ENCODE measurements at regions not wholly inside any gene's neighbourhood (a gene's known extent, or its start where the extent isn't known, plus 50 kb on each side); places are given as distances from the start of the nearest gene placed in this dataset.

- Histone ChIP-seq H3K36me3 (ENCODE audit: insufficient read depth, low read length) (no peaks in the 10 kb centered on the region), H3K4me3 (ENCODE audit: low read depth, low read length, poor library complexity, severe bottlenecking) (no peak overlapping the region), H3K9me2 (ENCODE audit: low read depth, low read length) (no peaks in the 10 kb centered on the region), H3K9me3 (ENCODE audit: low read length) (no peaks in the 10 kb centered on the region), H3K9ac (ENCODE audit: low read length) (no peak overlapping the region), H2AFZ (ENCODE audit: low read length) (no peak overlapping the region), H3K4me1 (ENCODE audit: insufficient read depth, low read length, severe bottlenecking) (no peaks in the 10 kb centered on the region), H4K20me1 (ENCODE audit: insufficient read depth, low read length) (no peaks in the 10 kb centered on the region), H3F3A (ENCODE audit: insufficient read depth, low read length) (no peaks in the 10 kb centered on the region), H3K4me2 (ENCODE audit: low read length) (no peak overlapping the region), H3K79me2 (ENCODE audit: insufficient read depth, low read length) (no peaks in the 10 kb centered on the region), H3K27me3 (ENCODE audit: insufficient read depth, low read length) (no peaks in the 10 kb centered on the region), H3K27ac (ENCODE audit: low read depth, low read length, poor library complexity, severe bottlenecking) (no peak overlapping the region)
- TF ChIP-seq, protein P1, sequence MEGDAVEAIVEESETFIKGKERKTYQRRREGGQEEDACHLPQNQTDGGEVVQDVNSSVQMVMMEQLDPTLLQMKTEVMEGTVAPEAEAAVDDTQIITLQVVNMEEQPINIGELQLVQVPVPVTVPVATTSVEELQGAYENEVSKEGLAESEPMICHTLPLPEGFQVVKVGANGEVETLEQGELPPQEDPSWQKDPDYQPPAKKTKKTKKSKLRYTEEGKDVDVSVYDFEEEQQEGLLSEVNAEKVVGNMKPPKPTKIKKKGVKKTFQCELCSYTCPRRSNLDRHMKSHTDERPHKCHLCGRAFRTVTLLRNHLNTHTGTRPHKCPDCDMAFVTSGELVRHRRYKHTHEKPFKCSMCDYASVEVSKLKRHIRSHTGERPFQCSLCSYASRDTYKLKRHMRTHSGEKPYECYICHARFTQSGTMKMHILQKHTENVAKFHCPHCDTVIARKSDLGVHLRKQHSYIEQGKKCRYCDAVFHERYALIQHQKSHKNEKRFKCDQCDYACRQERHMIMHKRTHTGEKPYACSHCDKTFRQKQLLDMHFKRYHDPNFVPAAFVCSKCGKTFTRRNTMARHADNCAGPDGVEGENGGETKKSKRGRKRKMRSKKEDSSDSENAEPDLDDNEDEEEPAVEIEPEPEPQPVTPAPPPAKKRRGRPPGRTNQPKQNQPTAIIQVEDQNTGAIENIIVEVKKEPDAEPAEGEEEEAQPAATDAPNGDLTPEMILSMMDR (IDR thresholded peaks at IDR 0.05; ENCODE audit: low read length): no peak
- TF ChIP-seq EZH2 (IDR thresholded peaks at IDR 0.05; ENCODE audit: borderline replicate concordance, low read length): no peak
These were observed 787.8 kb downstream of the NLGN4Y start for GRCh38 chrY:15312166-15312565.

DNA sequence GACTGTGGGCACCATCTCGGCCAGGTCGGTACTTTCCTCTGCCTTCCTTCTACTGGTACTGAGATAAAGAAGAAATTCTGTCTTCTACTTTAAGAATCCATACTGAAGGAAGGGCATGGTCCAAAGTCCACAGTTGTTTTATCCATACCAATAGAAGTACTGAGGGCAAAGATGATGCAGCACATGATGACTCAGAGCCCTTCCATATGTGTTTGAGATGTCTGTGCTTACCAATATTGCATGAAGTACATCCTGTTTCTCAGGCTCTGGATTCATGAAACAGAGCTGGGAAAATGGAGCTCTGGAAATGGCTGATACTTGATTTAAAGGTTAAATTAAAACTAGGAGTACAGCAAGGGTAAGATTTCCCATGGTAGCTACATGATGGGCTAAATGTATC lies 799.9 kb downstream of the NLGN4Y start:
- H3K79me2 ChIP-seq (ENCODE audit: insufficient read depth, low read length): no peaks in the 10 kb centered on the region
- no peaks in the 10 kb centered on the region for H3K9me3 ChIP-seq (ENCODE audit: low read length)
- H3F3A ChIP-seq (ENCODE audit: insufficient read depth, low read length): no peaks in the 10 kb centered on the region
- H3K4me3 ChIP-seq (ENCODE audit: low read depth, low read length, poor library complexity, severe bottlenecking): no peak overlapping the region
- no peak overlapping the region for H3K4me2 ChIP-seq (ENCODE audit: low read length)
- no peak for TF ChIP-seq EZH2 (IDR thresholded peaks at IDR 0.05; ENCODE audit: borderline replicate concordance, low read length)
- TF ChIP-seq, protein P1 (IDR thresholded peaks at IDR 0.05; ENCODE audit: low read length): no peak
- H3K27me3 ChIP-seq (ENCODE audit: insufficient read depth, low read length): no peaks in the 10 kb centered on the region
- H3K4me1 ChIP-seq (ENCODE audit: insufficient read depth, low read length, severe bottlenecking): no peaks in the 10 kb centered on the region
- no peaks in the 10 kb centered on the region for H4K20me1 ChIP-seq (ENCODE audit: insufficient read depth, low read length)
- H3K36me3 ChIP-seq (ENCODE audit: insufficient read depth, low read length): no peaks in the 10 kb centered on the region
- H3K9me2 ChIP-seq (ENCODE audit: low read depth, low read length): no peaks in the 10 kb centered on the region
- no peak overlapping the region for H3K27ac ChIP-seq (ENCODE audit: low read depth, low read length, poor library complexity, severe bottlenecking)
- H3K9ac ChIP-seq (ENCODE audit: low read length): no peak overlapping the region
- H2AFZ ChIP-seq (ENCODE audit: low read length): no peak overlapping the region

- Histone ChIP-seq H3K4me2 (ENCODE audit: low read length) (no peak overlapping the region), H3K27ac (ENCODE audit: low read depth, low read length, poor library complexity, severe bottlenecking) (no peak overlapping the region)
- TF ChIP-seq, protein P1 (IDR thresholded peaks at IDR 0.05; ENCODE audit: low read length): no peak
- TF ChIP-seq EZH2 (IDR thresholded peaks at IDR 0.05; ENCODE audit: borderline replicate concordance, low read length): no peak
These were observed 800.9 kb downstream of the NLGN4Y start for GRCh38 chrY:15325201-15325600.

More at GRCh38 chrY:15325201-15325600, 800.9 kb downstream of the NLGN4Y start:
- H3K79me2 ChIP-seq (ENCODE audit: insufficient read depth, low read length): no peaks in the 10 kb centered on the region
- H3K4me1 ChIP-seq (ENCODE audit: insufficient read depth, low read length, severe bottlenecking): no peaks in the 10 kb centered on the region
- no peaks in the 10 kb centered on the region for H3K36me3 ChIP-seq (ENCODE audit: insufficient read depth, low read length)
- no peaks in the 10 kb centered on the region for H3K9me3 ChIP-seq (ENCODE audit: low read length)
- no peak overlapping the region for H3K9ac ChIP-seq (ENCODE audit: low read length)
- H3K4me3 ChIP-seq (ENCODE audit: low read depth, low read length, poor library complexity, severe bottlenecking): no peak overlapping the region
- no peaks in the 10 kb centered on the region for H3K27me3 ChIP-seq (ENCODE audit: insufficient read depth, low read length)
- no peaks in the 10 kb centered on the region for H3F3A ChIP-seq (ENCODE audit: insufficient read depth, low read length)
- no peak overlapping the region for H2AFZ ChIP-seq (ENCODE audit: low read length)
- no peaks in the 10 kb centered on the region for H4K20me1 ChIP-seq (ENCODE audit: insufficient read depth, low read length)
- H3K9me2 ChIP-seq (ENCODE audit: low read depth, low read length): no peaks in the 10 kb centered on the region

Data from OCI-LY1 (cell line).